Fibroblast of villous mesenchyme (primary cell): ENCODE measurements at regions not wholly inside any gene's neighbourhood (a gene's known extent, or its start where the extent isn't known, plus 50 kb on each side); places are given as distances from the start of the nearest gene placed in this dataset.
A peak's percentile ranks its signal among the peaks of the same experiment; 100 is the strongest.

Experiments
- DNase-seq: peaks from one replicate; pipeline ENCODE4 v3.0.0-alpha.2; 2010; ENCODE audit warnings: low read depth
- H3K4me3 ChIP-seq: 2 replicates; pipeline ENCODE4 v1.5.1; 2011; ENCODE audit warnings: low read depth, mild to moderate bottlenecking, low read length
- CTCF ChIP-seq: IDR thresholded peaks from 2 replicates; pipeline ENCODE4 v1.5.1; 2012; ENCODE audit warnings: low read depth, mild to moderate bottlenecking, low read length; ENCODE audit not compliant: insufficient read depth

GRCh38 chr13:72527333-72527732 is 200.1 kb downstream of the MZT1 start:
- H3K4me3 ChIP-seq: no peak overlapping the region
- DNase-seq: no peak
- no peak for TF ChIP-seq CTCF

GRCh38 chr13:72523593-72523992 is 203.8 kb downstream of the MZT1 start:
- no peak for DNase-seq
- no peak overlapping the region for H3K4me3 ChIP-seq
- TF ChIP-seq CTCF: no peak

- DNase-seq: no peak
- TF ChIP-seq CTCF: no peak
- no peak overlapping the region for H3K4me3 ChIP-seq
Measured at GRCh38 chr13:72523049-72523448, 204.4 kb downstream of the MZT1 start.

- no peak for TF ChIP-seq CTCF
- H3K4me3 ChIP-seq: no peak overlapping the region
- no peak for DNase-seq
Measured at GRCh38 chr13:72521940-72522661, 205.3 kb downstream of the MZT1 start.

- no peak overlapping the region for H3K4me3 ChIP-seq
- TF ChIP-seq CTCF: no peak
- DNase-seq: no peak
Measured at GRCh38 chr13:72514146-72514545, 213.3 kb downstream of the MZT1 start.

GRCh38 chr13:72508392-72508791 is 219.0 kb downstream of the MZT1 start:
- no peak for TF ChIP-seq CTCF
- no peak for DNase-seq
- H3K4me3 ChIP-seq: no peak overlapping the region

GRCh38 chr13:72507416-72508199 is 219.8 kb downstream of the MZT1 start:
- H3K4me3 ChIP-seq: peak overlapping the region; percentile 21
- TF ChIP-seq CTCF: no peak
- no peak for DNase-seq
